Aorta (tissue), 5 donors: ENCODE measurements at regions not wholly inside any gene's neighbourhood (a gene's known extent, or its start where the extent isn't known, plus 50 kb on each side); places are given as distances from the start of the nearest gene placed in this dataset.

Source experiments
- ATAC-seq: fragments of 200-7000 bp; cut with Tn5 transposase; one replicate; pipeline ENCODE4 v1.9.1; 2022; ENCODE audit warnings: moderate library complexity; ENCODE audit not compliant: low FRiP score
- DNase-seq, 2 donors: peaks; one replicate each; pipeline ENCODE4 v3.0.0-alpha.2; 2020
- H3K27ac ChIP-seq, 2 donors: one replicate each; pipeline ENCODE4 v1.5.1; 2013; ENCODE audit warnings: low read length in 2 of 2, mild to moderate bottlenecking in 2 of 2, moderate library complexity in 2 of 2, control low read depth in 1 of 2, inconsistent platforms in 1 of 2, low read depth in 1 of 2
- H3K27me3 ChIP-seq, 2 donors: one replicate each; pipeline ENCODE4 v1.6.1; 2013; ENCODE audit warnings: control low read depth in 1 of 2, low read length in 1 of 2, mild to moderate bottlenecking in 1 of 2, moderate library complexity in 1 of 2; ENCODE audit not compliant: insufficient read depth in 2 of 2, control insufficient read depth in 1 of 2
- H3K36me3 ChIP-seq, 2 donors: one replicate each; pipeline ENCODE4 v1.6.1; 2013; ENCODE audit warnings: control low read depth in 1 of 2, low read length in 1 of 2, mild to moderate bottlenecking in 1 of 2; ENCODE audit not compliant: insufficient read depth in 2 of 2, control insufficient read depth in 1 of 2
- H3K4me1 ChIP-seq, 2 donors: one replicate each; pipeline ENCODE4 v1.6.1; 2013; ENCODE audit warnings: low read length in 2 of 2, control low read depth in 1 of 2, mild to moderate bottlenecking in 1 of 2, moderate library complexity in 1 of 2; ENCODE audit not compliant: insufficient read depth in 2 of 2, control insufficient read depth in 1 of 2
- H3K4me3 ChIP-seq, 2 donors: one replicate each; pipeline ENCODE4 v1.5.1; 2013; ENCODE audit warnings: low read length in 2 of 2, control low read depth in 1 of 2, mild to moderate bottlenecking in 1 of 2
- H3K9me3 ChIP-seq: one replicate; pipeline ENCODE4 v1.6.1; 2013; ENCODE audit warnings: mild to moderate bottlenecking, low read length; ENCODE audit not compliant: control insufficient read depth
- WGBS, 2 donors: extraction: QIAGEN DNeasy Blood & Tissue Kit; methylation state at CpG; one replicate each; pipeline ENCODE4 v1.1.7; 2013; 5-methylcytosine and 5-hydroxymethylcytosine counted together
- intact Hi-C, 2 donors: fragments of 100-400 bp; cut with DNase I; formaldehyde crosslinking; loops; one replicate each; pipeline versions ENCODE4 v1.14.2 to v1.15.0; 2022
- donor health status: healthy with polysubstance abuse.
- donor health status: Bipolar disorder and iron deficiency.
- donor health status: DM: no; HTN: no; CAD: no.
- donor health status: DM: no; HTN: no; CAD: no.
- donor health status: DM: yes; HTN: yes; CAD: no.

DNA sequence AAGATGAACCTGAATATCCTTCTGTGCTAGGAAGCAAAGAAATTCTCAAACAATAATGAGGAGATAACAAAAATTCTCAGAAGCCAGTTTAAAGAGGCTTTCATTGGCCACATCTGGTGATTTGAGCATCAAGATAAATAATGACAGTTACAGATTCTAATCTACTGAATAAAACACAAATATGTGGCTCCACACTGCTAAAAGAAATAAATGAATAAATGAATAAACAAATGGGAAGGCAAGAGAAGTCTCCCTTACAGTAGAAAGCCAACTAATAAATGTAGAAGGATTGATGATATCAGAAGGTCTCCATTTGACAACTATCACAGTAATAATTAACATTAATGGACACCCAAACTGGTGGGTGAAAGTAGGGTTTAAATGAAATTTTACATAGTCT lies 54.6 kb upstream of the ADAM23 start:
- intact Hi-C loops: no loop called here
- Histone ChIP-seq H3K4me1 (no peaks in the 10 kb centered on the region), H3K4me3 (no peak overlapping the region), H3K36me3 (no peaks in the 10 kb centered on the region), H3K27me3 (no peaks in the 10 kb centered on the region), H3K9me3 (peaks cover 1% of the 10 kb centered on the region), H3K27ac (no peak overlapping the region)
- DNase-seq (no peak), ATAC-seq (no peak)

DNA sequence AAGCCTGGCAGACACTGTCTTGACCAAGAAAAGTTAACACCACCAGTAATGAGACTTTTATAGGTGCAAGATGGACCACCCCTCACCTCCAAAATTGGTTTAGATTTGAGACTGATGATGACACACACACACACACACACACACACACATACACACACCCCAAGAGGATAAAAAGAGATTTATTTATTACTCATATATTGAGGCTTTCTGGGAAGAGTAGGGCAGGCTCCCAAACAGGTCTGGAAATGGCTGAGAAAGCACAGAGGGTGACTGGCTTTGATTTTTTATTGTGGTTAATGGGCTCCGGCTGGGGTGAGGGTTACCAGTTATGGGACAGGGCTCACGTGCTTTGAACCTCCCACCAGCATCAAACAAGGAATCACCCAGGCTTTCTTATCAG lies 54.2 kb upstream of the ADAM23 start:
- no peaks in the 10 kb centered on the region for H3K27me3 ChIP-seq
- no peak overlapping the region for H3K27ac ChIP-seq
- no peak for ATAC-seq
- no peaks in the 10 kb centered on the region for H3K4me1 ChIP-seq
- intact Hi-C loops: no loop called here
- 62 to 67% methylated on average over 2 of the region's 2 CpGs for WGBS, 2 donors
- peaks cover 1% of the 10 kb centered on the region for H3K9me3 ChIP-seq
- no peak overlapping the region for H3K4me3 ChIP-seq
- no peaks in the 10 kb centered on the region for H3K36me3 ChIP-seq
- DNase-seq: no peak

DNA sequence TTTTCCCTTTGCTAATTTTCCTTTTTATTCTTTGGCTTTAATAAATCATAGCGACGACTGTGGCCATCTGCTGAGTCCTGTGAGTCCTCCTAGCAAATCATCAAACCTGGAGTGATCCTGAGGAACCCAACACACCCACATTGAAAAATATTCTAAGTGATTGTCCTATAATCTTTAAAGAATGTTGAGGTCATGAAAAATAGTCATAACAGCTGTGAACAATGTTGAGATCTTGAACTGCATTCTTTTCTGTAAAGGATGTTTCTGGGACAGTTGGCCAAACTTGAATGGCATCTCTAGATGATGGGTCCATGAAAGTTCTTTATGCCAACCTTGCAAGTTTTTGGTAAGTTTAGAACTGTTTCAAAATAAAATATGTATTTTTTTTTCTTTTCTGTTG lies 53.2 kb upstream of the ADAM23 start:
- Histone ChIP-seq H3K4me1 (no peaks in the 10 kb centered on the region), H3K4me3 (no peak overlapping the region), H3K27me3 (no peaks in the 10 kb centered on the region), H3K27ac (no peak overlapping the region), H3K36me3 (no peaks in the 10 kb centered on the region), H3K9me3 (peaks cover 1% of the 10 kb centered on the region)
- ATAC-seq (no peak), DNase-seq (no peak)
- intact Hi-C loops: no loop called here
- 76 to 85% methylated on average over 2 of the region's 2 CpGs for WGBS, 2 donors

DNA sequence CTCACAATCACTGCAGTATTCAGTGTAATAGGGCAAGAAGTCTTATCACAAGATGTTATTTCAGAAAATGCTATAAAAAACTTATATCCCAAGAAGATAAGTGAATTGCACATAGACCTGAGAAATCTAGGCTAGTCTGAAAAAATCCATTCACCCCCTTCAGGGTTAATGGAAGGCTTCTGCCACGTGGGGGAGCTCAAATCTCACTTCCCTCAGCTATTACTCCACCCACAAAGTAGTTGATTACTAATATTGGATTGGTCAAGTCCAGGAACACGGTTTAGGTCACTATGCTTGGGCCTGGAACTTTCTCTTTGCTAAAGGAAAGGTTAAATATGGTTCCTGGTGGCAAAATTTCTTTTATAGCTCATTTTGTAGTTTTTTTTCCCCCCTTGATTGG lies 51.2 kb upstream of the ADAM23 start:
- Histone ChIP-seq H3K36me3 (no peaks in the 10 kb centered on the region), H3K9me3 (no peaks in the 10 kb centered on the region), H3K27ac (no peak overlapping the region), H3K27me3 (no peaks in the 10 kb centered on the region), H3K4me3 (no peak overlapping the region), H3K4me1 (no peaks in the 10 kb centered on the region)
- WGBS, 2 donors: 7 to 10% methylated on average over 2 of the region's 2 CpGs
- ATAC-seq (no peak), DNase-seq (no peak)
- intact Hi-C loops: no loop called here
